ENCODE measurements at regions not wholly inside any gene's neighbourhood (a gene's known extent, or its start where the extent isn't known, plus 50 kb on each side); places are given as distances from the start of the nearest gene placed in this dataset.
A peak's percentile ranks its signal among the peaks of the same experiment; 100 is the strongest.
"Not testable (repeated sequence)": the region's sequence is repeated elsewhere in the genome, so short reads cannot be mapped to it uniquely, and the experiment has no call there.

DNA sequence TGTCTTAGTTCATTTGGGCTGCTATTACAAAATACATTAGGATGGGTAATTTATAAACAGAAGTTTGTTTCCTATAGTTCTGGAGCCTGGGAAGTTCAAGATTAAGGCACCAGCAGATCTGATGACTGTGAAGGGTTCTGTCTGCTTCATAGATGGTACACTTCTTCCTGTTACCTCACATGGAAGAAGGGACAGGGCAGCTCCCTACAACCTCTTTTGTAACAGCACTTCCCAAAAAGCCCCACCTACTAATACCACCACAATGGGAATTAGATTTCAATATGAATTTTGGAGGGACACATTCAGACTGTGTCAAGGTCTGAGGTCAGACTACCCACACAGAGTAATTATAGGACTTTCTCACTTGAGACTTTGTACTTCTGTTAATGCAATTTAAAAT is 260.3 kb downstream of the ARHGAP12 start:
- H3K9me3 ChIP-seq (ENCODE audit: insufficient read depth, low read depth, low read length): peaks cover 3% of the 10 kb centered on the region

DNA sequence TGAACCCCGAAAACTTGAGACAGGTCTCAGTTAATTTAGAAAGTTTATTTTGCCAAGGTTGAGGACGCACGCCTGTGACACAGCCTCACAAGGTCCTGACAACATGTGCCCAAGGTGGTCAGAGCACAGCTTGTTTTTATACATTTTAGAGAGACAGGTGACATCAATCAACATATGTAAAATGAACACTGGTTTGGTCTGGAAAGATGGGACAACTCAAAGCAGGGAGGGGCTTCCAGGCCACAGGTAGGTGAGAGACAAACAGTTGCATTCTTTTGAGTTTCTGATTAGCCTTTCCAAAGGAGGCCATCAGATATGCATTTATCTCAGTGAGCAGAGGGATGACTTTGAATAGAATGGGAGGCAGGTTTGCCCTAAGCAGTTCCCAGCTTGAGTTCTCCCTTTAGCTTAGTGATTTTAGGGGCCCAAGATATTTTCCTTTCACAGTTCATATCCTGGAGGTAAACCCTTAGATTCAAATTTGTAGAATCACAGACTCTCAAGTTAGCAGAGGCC is 262.8 kb downstream of the ARHGAP12 start:
- H3K36me3 Mint-ChIP-seq (ENCODE audit: low read depth, unreplicated experiment); H3K4me3 Mint-ChIP-seq (ENCODE audit: unreplicated experiment); H3K36me3 ChIP-seq (ENCODE audit: insufficient read depth, low read length); H3K4me1 ChIP-seq (ENCODE audit: insufficient read depth, low read length); H4K20me1 ChIP-seq (ENCODE audit: insufficient read depth, low read length); H3K4me3 ChIP-seq (ENCODE audit: insufficient read depth, low read depth, low read length); FAIRE-seq; H3K4me1 Mint-ChIP-seq (ENCODE audit: low read depth, unreplicated experiment); DNase-seq (ENCODE audit: low read depth); H3K27ac ChIP-seq (ENCODE audit: low read depth, low read length); H2AFZ ChIP-seq (ENCODE audit: low read depth, low read length); H3K27me3 Mint-ChIP-seq (ENCODE audit: low read depth, unreplicated experiment); H3K4me2 ChIP-seq (ENCODE audit: low read length); H3K79me2 ChIP-seq (ENCODE audit: insufficient read depth, low read length); H3K27me3 ChIP-seq (ENCODE audit: insufficient read depth, low read length); H3K27ac Mint-ChIP-seq (ENCODE audit: unreplicated experiment); H3K9ac ChIP-seq (ENCODE audit: low read length); H3K9me3 ChIP-seq (ENCODE audit: insufficient read depth, low read depth, low read length): not testable (repeated sequence)
- H3K9me3 Mint-ChIP-seq (ENCODE audit: unreplicated experiment): peaks cover 17% of the 10 kb centered on the region

More for the DNA sequence above, 260.3 kb downstream of the ARHGAP12 start:
- Mint-ChIP-seq H3K9me3 (ENCODE audit: unreplicated experiment) (peaks cover 26% of the 10 kb centered on the region), H3K27ac (ENCODE audit: unreplicated experiment) (no peak overlapping the region), H3K4me3 (ENCODE audit: unreplicated experiment) (no peak overlapping the region), H3K36me3 (ENCODE audit: low read depth, unreplicated experiment) (peaks cover 4% of the 10 kb centered on the region), H3K27me3 (ENCODE audit: low read depth, unreplicated experiment) (peaks cover 3% of the 10 kb centered on the region), H3K4me1 (ENCODE audit: low read depth, unreplicated experiment) (peaks cover 3% of the 10 kb centered on the region)
- Histone ChIP-seq H3K9ac (ENCODE audit: low read length) (no peak overlapping the region), H3K36me3 (ENCODE audit: insufficient read depth, low read length) (no peaks in the 10 kb centered on the region), H3K27me3 (ENCODE audit: insufficient read depth, low read length) (no peaks in the 10 kb centered on the region), H3K79me2 (ENCODE audit: insufficient read depth, low read length) (no peaks in the 10 kb centered on the region), H2AFZ (ENCODE audit: low read depth, low read length) (no peak overlapping the region), H3K27ac (ENCODE audit: low read depth, low read length) (no peak overlapping the region), H4K20me1 (ENCODE audit: insufficient read depth, low read length) (no peaks in the 10 kb centered on the region), H3K4me3 (ENCODE audit: insufficient read depth, low read depth, low read length) (no peak overlapping the region), H3K4me2 (ENCODE audit: low read length) (no peak overlapping the region), H3K4me1 (ENCODE audit: insufficient read depth, low read length) (no peaks in the 10 kb centered on the region)
- TF ChIP-seq EZH2 (IDR thresholded peaks at IDR 0.05; ENCODE audit: insufficient read depth, low read length): no peak
- TF ChIP-seq, protein P1, sequence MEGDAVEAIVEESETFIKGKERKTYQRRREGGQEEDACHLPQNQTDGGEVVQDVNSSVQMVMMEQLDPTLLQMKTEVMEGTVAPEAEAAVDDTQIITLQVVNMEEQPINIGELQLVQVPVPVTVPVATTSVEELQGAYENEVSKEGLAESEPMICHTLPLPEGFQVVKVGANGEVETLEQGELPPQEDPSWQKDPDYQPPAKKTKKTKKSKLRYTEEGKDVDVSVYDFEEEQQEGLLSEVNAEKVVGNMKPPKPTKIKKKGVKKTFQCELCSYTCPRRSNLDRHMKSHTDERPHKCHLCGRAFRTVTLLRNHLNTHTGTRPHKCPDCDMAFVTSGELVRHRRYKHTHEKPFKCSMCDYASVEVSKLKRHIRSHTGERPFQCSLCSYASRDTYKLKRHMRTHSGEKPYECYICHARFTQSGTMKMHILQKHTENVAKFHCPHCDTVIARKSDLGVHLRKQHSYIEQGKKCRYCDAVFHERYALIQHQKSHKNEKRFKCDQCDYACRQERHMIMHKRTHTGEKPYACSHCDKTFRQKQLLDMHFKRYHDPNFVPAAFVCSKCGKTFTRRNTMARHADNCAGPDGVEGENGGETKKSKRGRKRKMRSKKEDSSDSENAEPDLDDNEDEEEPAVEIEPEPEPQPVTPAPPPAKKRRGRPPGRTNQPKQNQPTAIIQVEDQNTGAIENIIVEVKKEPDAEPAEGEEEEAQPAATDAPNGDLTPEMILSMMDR (IDR thresholded peaks at IDR 0.05; ENCODE audit: insufficient read depth, low read depth, low read length): no peak
- no peak for FAIRE-seq
- DNase-seq (ENCODE audit: low read depth): no peak

DNA sequence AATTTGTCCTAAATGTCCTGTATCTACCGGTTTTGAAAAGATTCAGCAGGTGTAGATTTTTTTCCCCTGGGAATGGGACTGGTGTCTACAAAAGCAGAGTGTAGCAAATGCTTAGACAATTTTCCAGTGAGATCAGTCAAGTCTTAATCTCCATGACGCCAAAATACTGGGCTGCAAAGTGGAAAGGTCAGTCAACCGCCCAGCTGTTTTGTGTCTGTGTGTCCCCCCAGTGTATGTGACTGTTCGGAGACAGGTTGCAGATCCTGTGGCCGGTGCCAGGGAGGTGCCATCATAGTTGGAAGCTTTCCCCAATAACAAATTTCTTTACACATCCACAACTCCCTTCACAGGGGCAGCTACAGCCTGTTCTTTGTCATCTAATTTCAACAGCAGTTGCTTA is 263.8 kb downstream of the ARHGAP12 start:
- Histone ChIP-seq H3K9ac (ENCODE audit: low read length) (no peak overlapping the region), H3K27ac (ENCODE audit: low read depth, low read length) (no peak overlapping the region), H3K27me3 (ENCODE audit: insufficient read depth, low read length) (no peaks in the 10 kb centered on the region), H3K4me3 (ENCODE audit: insufficient read depth, low read depth, low read length) (no peak overlapping the region), H3K79me2 (ENCODE audit: insufficient read depth, low read length) (no peaks in the 10 kb centered on the region), H3K36me3 (ENCODE audit: insufficient read depth, low read length) (no peaks in the 10 kb centered on the region), H3K4me2 (ENCODE audit: low read length) (no peak overlapping the region), H3K9me3 (ENCODE audit: insufficient read depth, low read depth, low read length) (no peaks in the 10 kb centered on the region), H2AFZ (ENCODE audit: low read depth, low read length) (no peak overlapping the region), H3K4me1 (ENCODE audit: insufficient read depth, low read length) (no peaks in the 10 kb centered on the region), H4K20me1 (ENCODE audit: insufficient read depth, low read length) (no peaks in the 10 kb centered on the region)
- no peak for DNase-seq (ENCODE audit: low read depth)
- Mint-ChIP-seq H3K9me3 (ENCODE audit: unreplicated experiment) (peaks cover 14% of the 10 kb centered on the region), H3K27ac (ENCODE audit: unreplicated experiment) (no peak overlapping the region), H3K4me3 (ENCODE audit: unreplicated experiment) (no peak overlapping the region), H3K4me1 (ENCODE audit: low read depth, unreplicated experiment) (peaks cover 3% of the 10 kb centered on the region), H3K36me3 (ENCODE audit: low read depth, unreplicated experiment) (no peaks in the 10 kb centered on the region), H3K27me3 (ENCODE audit: low read depth, unreplicated experiment) (peaks cover 3% of the 10 kb centered on the region)
- TF ChIP-seq EZH2 (IDR thresholded peaks at IDR 0.05; ENCODE audit: insufficient read depth, low read length): no peak
- TF ChIP-seq, protein P1 (IDR thresholded peaks at IDR 0.05; ENCODE audit: insufficient read depth, low read depth, low read length): no peak
- no peak for FAIRE-seq

DNA sequence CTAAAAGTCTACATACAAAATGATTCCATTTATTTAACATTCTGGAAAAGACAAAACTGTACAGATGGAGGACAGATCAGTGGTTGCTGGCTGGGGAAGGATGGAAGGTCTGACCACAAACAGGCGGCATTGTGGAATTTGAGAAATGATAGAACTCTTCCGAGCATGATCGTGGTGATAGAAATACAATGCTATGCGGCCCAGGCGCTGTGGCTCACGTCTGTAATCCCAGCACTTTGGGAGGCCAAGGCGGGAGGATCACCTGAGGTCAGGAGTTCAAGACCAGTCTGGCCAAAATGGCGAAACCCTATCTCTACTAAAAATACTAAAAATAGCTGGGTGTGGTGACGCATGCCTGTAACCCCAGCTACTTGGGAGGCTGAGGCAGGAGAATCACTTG is 264.6 kb downstream of the ARHGAP12 start:
- H2AFZ ChIP-seq (ENCODE audit: low read depth, low read length); H3K27ac ChIP-seq (ENCODE audit: low read depth, low read length); H3K27me3 Mint-ChIP-seq (ENCODE audit: low read depth, unreplicated experiment); H3K4me3 ChIP-seq (ENCODE audit: insufficient read depth, low read depth, low read length); FAIRE-seq; H4K20me1 ChIP-seq (ENCODE audit: insufficient read depth, low read length); H3K79me2 ChIP-seq (ENCODE audit: insufficient read depth, low read length); H3K4me2 ChIP-seq (ENCODE audit: low read length); H3K4me3 Mint-ChIP-seq (ENCODE audit: unreplicated experiment); H3K4me1 ChIP-seq (ENCODE audit: insufficient read depth, low read length); H3K9me3 ChIP-seq (ENCODE audit: insufficient read depth, low read depth, low read length); H3K9ac ChIP-seq (ENCODE audit: low read length); H3K36me3 ChIP-seq (ENCODE audit: insufficient read depth, low read length); H3K36me3 Mint-ChIP-seq (ENCODE audit: low read depth, unreplicated experiment); H3K4me1 Mint-ChIP-seq (ENCODE audit: low read depth, unreplicated experiment); H3K27me3 ChIP-seq (ENCODE audit: insufficient read depth, low read length); H3K27ac Mint-ChIP-seq (ENCODE audit: unreplicated experiment): not testable (repeated sequence)
- DNase-seq (ENCODE audit: low read depth): peak; percentile 68
- H3K9me3 Mint-ChIP-seq (ENCODE audit: unreplicated experiment): peaks cover 14% of the 10 kb centered on the region

Measured in astrocyte (in vitro differentiated cells and primary cell).